ENCODE measurements at regions not wholly inside any gene's neighbourhood (a gene's known extent, or its start where the extent isn't known, plus 50 kb on each side); places are given as distances from the start of the nearest gene placed in this dataset.

- TF ChIP-seq POLR2A (IDR thresholded peaks at IDR 0.05) (no peak), EP300 (IDR thresholded peaks at IDR 0.05; ENCODE audit: low read depth) (no peak), CTCF (IDR thresholded peaks at IDR 0.05) (no peak), POLR2AphosphoS5 (IDR thresholded peaks at IDR 0.05) (no peak)
- intact Hi-C loops (cut with DNase I; ENCODE audit: low total_unique reads), result no loop called here
- Histone ChIP-seq H3K4me1 (no peaks in the 10 kb centered on the region), H3K9me3 (no peaks in the 10 kb centered on the region), H3K36me3 (no peaks in the 10 kb centered on the region), H3K27me3 (no peaks in the 10 kb centered on the region), H3K27ac (no peak overlapping the region), H3K4me3 (no peak overlapping the region)
- in situ Hi-C loops (cut with MboI; ENCODE audit: low pct_ligation_motif_present in 1 of 4, low pct_unique_long_range_greater_than_20kb in 1 of 4, low sequenced_read_pairs in 3 of 4), result no loop called here
- 63 to 75% methylated on average over 2 of the region's 2 CpGs for WGBS, 2 donors (ENCODE audit: low coverage in 1 of 2)
- no peak for DNase-seq
These were observed 425.3 kb downstream of the INHBA start for GRCh38 chr7:41277561-41277960.

- no peaks in the 10 kb centered on the region for H3K4me1 ChIP-seq
- in situ Hi-C loops (cut with MboI; ENCODE audit: low pct_ligation_motif_present in 1 of 4, low pct_unique_long_range_greater_than_20kb in 1 of 4, low sequenced_read_pairs in 3 of 4) (no loop called here), intact Hi-C loops (cut with DNase I; ENCODE audit: low total_unique reads) (no loop called here)
- H3K4me3 ChIP-seq, result no peak overlapping the region
- H3K27me3 ChIP-seq, result no peaks in the 10 kb centered on the region
- 88 to 100% methylated on average over 1 to 9 of the region's 9 CpGs for WGBS, 2 donors (ENCODE audit: low coverage in 1 of 2)
- TF ChIP-seq POLR2AphosphoS5 (IDR thresholded peaks at IDR 0.05), result no peak
- no peak for TF ChIP-seq CTCF (IDR thresholded peaks at IDR 0.05)
- TF ChIP-seq POLR2A (IDR thresholded peaks at IDR 0.05), result no peak
- no peak for TF ChIP-seq EP300 (IDR thresholded peaks at IDR 0.05; ENCODE audit: low read depth)
- H3K36me3 ChIP-seq, result no peaks in the 10 kb centered on the region
- no peaks in the 10 kb centered on the region for H3K9me3 ChIP-seq
- DNase-seq, result no peak
- no peak overlapping the region for H3K27ac ChIP-seq
These were observed 427.6 kb downstream of the INHBA start for GRCh38 chr7:41275255-41275654.

- TF ChIP-seq POLR2A (IDR thresholded peaks at IDR 0.05) (no peak), POLR2AphosphoS5 (IDR thresholded peaks at IDR 0.05) (no peak), EP300 (IDR thresholded peaks at IDR 0.05; ENCODE audit: low read depth) (no peak), CTCF (IDR thresholded peaks at IDR 0.05) (no peak)
- WGBS, 2 donors (ENCODE audit: low coverage in 1 of 2), result 90 to 100% methylated on average over 1 to 5 of the region's 5 CpGs
- Histone ChIP-seq H3K9me3 (no peaks in the 10 kb centered on the region), H3K27ac (no peak overlapping the region), H3K4me1 (no peaks in the 10 kb centered on the region), H3K4me3 (no peak overlapping the region), H3K36me3 (no peaks in the 10 kb centered on the region), H3K27me3 (no peaks in the 10 kb centered on the region)
- in situ Hi-C loops (cut with MboI; ENCODE audit: low pct_ligation_motif_present in 1 of 4, low pct_unique_long_range_greater_than_20kb in 1 of 4, low sequenced_read_pairs in 3 of 4) (no loop called here), intact Hi-C loops (cut with DNase I; ENCODE audit: low total_unique reads) (no loop called here)
- no peak for DNase-seq
These were observed 428.7 kb downstream of the INHBA start for GRCh38 chr7:41274179-41274578.

- Histone ChIP-seq H3K27ac (no peak overlapping the region), H3K9me3 (no peaks in the 10 kb centered on the region), H3K4me1 (no peaks in the 10 kb centered on the region), H3K27me3 (no peaks in the 10 kb centered on the region), H3K4me3 (no peak overlapping the region), H3K36me3 (no peaks in the 10 kb centered on the region)
- WGBS, 2 donors (ENCODE audit: low coverage in 1 of 2), result 82 to 83% methylated on average over 4 to 5 of the region's 5 CpGs
- TF ChIP-seq POLR2A (IDR thresholded peaks at IDR 0.05), result no peak
- no peak for TF ChIP-seq EP300 (IDR thresholded peaks at IDR 0.05; ENCODE audit: low read depth)
- no peak for TF ChIP-seq POLR2AphosphoS5 (IDR thresholded peaks at IDR 0.05)
- no peak for TF ChIP-seq CTCF (IDR thresholded peaks at IDR 0.05)
- in situ Hi-C loops (cut with MboI; ENCODE audit: low pct_ligation_motif_present in 1 of 4, low pct_unique_long_range_greater_than_20kb in 1 of 4, low sequenced_read_pairs in 3 of 4), result no loop called here
- DNase-seq, result no peak
- intact Hi-C loops (cut with DNase I; ENCODE audit: low total_unique reads), result no loop called here
These were observed 430.2 kb downstream of the INHBA start for GRCh38 chr7:41272664-41273063.
